Neutrophil (primary cell): ENCODE measurements at regions not wholly inside any gene's neighbourhood (a gene's known extent, or its start where the extent isn't known, plus 50 kb on each side); places are given as distances from the start of the nearest gene placed in this dataset.

Experiments used
- H3K27ac ChIP-seq: fragments of 200-600 bp; sonication (generic); 2 replicates; pipeline ENCODE4 v1.5.1; 2016; ENCODE audit warnings: mild to moderate bottlenecking, moderate library complexity
- H3K27me3 ChIP-seq: fragments of 200-600 bp; sonication (generic); 2 replicates; pipeline ENCODE4 v1.6.0; 2016; ENCODE audit warnings: mild to moderate bottlenecking
- H3K36me3 ChIP-seq: fragments of 200-600 bp; sonication (generic); 2 replicates; pipeline ENCODE4 v1.5.1; 2017
- H3K4me1 ChIP-seq, 2 experiments: fragments of 200-600 bp in 1 of 2; sonication (generic) in 1 of 2; 1 replicate in 1 of 2; 2 replicates in 1 of 2; pipeline versions ENCODE4 v1.5.1 to v1.6.1; 2013 to 2016; ENCODE audit warnings: low read depth in 1 of 2, low read length in 1 of 2, mild to moderate bottlenecking in 1 of 2, moderate library complexity in 1 of 2; ENCODE audit not compliant: control insufficient read depth in 1 of 2, insufficient read depth in 1 of 2
- H3K4me3 ChIP-seq, 2 experiments: fragments of 200-600 bp in 1 of 2; sonication (generic) in 1 of 2; 1 replicate in 1 of 2; 2 replicates in 1 of 2; pipeline ENCODE4 v1.5.1; 2013 to 2016; ENCODE audit warnings: low read depth in 1 of 2, low read length in 1 of 2, mild to moderate bottlenecking in 1 of 2, moderate library complexity in 1 of 2
- H3K9me3 ChIP-seq: fragments of 200-600 bp; sonication (generic); 2 replicates; pipeline ENCODE4 v1.5.1; 2016
- TF ChIP-seq, protein P1 (sequence below): fragments of 200-600 bp; sonication (generic); IDR thresholded peaks from 2 replicates; pipeline ENCODE4 v1.5.1; 2016; ENCODE audit warnings: antibody characterized with exemption

GRCh38 chr7:67571026-67571545 lies 574.5 kb downstream of the TYW1 start:
- H3K27me3 ChIP-seq, result no peaks in the 10 kb centered on the region
- peaks cover 3% of the 10 kb centered on the region for H3K9me3 ChIP-seq
- H3K36me3 ChIP-seq, result no peaks in the 10 kb centered on the region
- no peak overlapping the region for H3K4me3 ChIP-seq
- H3K4me1 ChIP-seq, result no peaks in the 10 kb centered on the region
- no peak overlapping the region for H3K27ac ChIP-seq
- TF ChIP-seq, protein P1, sequence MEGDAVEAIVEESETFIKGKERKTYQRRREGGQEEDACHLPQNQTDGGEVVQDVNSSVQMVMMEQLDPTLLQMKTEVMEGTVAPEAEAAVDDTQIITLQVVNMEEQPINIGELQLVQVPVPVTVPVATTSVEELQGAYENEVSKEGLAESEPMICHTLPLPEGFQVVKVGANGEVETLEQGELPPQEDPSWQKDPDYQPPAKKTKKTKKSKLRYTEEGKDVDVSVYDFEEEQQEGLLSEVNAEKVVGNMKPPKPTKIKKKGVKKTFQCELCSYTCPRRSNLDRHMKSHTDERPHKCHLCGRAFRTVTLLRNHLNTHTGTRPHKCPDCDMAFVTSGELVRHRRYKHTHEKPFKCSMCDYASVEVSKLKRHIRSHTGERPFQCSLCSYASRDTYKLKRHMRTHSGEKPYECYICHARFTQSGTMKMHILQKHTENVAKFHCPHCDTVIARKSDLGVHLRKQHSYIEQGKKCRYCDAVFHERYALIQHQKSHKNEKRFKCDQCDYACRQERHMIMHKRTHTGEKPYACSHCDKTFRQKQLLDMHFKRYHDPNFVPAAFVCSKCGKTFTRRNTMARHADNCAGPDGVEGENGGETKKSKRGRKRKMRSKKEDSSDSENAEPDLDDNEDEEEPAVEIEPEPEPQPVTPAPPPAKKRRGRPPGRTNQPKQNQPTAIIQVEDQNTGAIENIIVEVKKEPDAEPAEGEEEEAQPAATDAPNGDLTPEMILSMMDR, result no peak

DNA sequence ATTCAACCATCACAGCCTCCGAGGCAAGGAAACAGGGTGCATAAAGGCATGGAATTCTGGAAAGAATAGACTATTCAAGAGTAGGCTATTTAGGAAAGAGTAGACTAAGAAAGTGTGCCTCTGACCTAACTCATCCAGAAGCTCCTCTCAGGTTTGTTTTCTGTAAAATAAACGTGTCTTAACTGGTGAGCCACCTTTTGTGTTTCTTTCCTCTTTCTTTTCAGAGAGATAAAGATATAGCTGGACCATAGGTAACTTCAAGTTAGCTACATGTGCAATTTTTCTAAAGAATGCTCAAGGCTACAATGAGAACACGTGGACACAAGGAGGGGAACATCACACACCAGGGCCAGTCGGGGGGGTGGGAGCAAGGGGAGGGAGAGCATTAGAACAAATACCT lies 577.0 kb downstream of the TYW1 start:
- Histone ChIP-seq H3K27me3 (no peaks in the 10 kb centered on the region), H3K27ac (no peak overlapping the region), H3K36me3 (no peaks in the 10 kb centered on the region), H3K4me3 (no peak overlapping the region), H3K9me3 (peaks cover 3% of the 10 kb centered on the region), H3K4me1 (no peaks in the 10 kb centered on the region)
- TF ChIP-seq, protein P1, result no peak

- no peaks in the 10 kb centered on the region for H3K9me3 ChIP-seq
- TF ChIP-seq, protein P1, result no peak
- no peaks in the 10 kb centered on the region for H3K4me1 ChIP-seq
- no peaks in the 10 kb centered on the region for H3K27me3 ChIP-seq
- no peak overlapping the region for H3K27ac ChIP-seq
- H3K36me3 ChIP-seq, result no peaks in the 10 kb centered on the region
- H3K4me3 ChIP-seq, result no peak overlapping the region
These were observed 592.0 kb downstream of the TYW1 start for GRCh38 chr7:67588631-67589030.

- H3K27me3 ChIP-seq, result no peaks in the 10 kb centered on the region
- no peaks in the 10 kb centered on the region for H3K9me3 ChIP-seq
- no peaks in the 10 kb centered on the region for H3K4me1 ChIP-seq
- no peaks in the 10 kb centered on the region for H3K36me3 ChIP-seq
- TF ChIP-seq, protein P1, result no peak
- no peak overlapping the region for H3K27ac ChIP-seq
- H3K4me3 ChIP-seq, result no peak overlapping the region
These were observed 592.5 kb downstream of the TYW1 start for GRCh38 chr7:67589183-67589582.

- Histone ChIP-seq H3K9me3 (no peaks in the 10 kb centered on the region), H3K27ac (no peak overlapping the region), H3K36me3 (no peaks in the 10 kb centered on the region), H3K27me3 (no peaks in the 10 kb centered on the region), H3K4me1 (no peaks in the 10 kb centered on the region), H3K4me3 (no peak overlapping the region)
- TF ChIP-seq, protein P1, result no peak
These were observed 594.0 kb downstream of the TYW1 start for GRCh38 chr7:67590649-67591048.

GRCh38 chr7:67593794-67594193 lies 597.2 kb downstream of the TYW1 start:
- Histone ChIP-seq H3K27me3 (no peaks in the 10 kb centered on the region), H3K4me1 (no peaks in the 10 kb centered on the region), H3K36me3 (no peaks in the 10 kb centered on the region), H3K4me3 (no peak overlapping the region), H3K9me3 (no peaks in the 10 kb centered on the region), H3K27ac (no peak overlapping the region)
- TF ChIP-seq, protein P1, result no peak
